CD14-positive monocyte (primary cell): ENCODE measurements at regions not wholly inside any gene's neighbourhood (a gene's known extent, or its start where the extent isn't known, plus 50 kb on each side); places are given as distances from the start of the nearest gene placed in this dataset.

Source experiments
- DNase-seq, 3 donors: peaks; one replicate each; pipeline ENCODE4 v3.0.0-alpha.2; 2011 to 2022
- H2AFZ ChIP-seq: 2 replicates; pipeline ENCODE4 v1.6.0; 2012; ENCODE audit warnings: mild to moderate bottlenecking, low read depth, low read length, inconsistent platforms; ENCODE audit not compliant: insufficient read depth, poor library complexity, severe bottlenecking
- H3K27ac ChIP-seq, 2 donors: 1 replicate in 1 of 2; 2 replicates in 1 of 2; pipeline ENCODE4 v1.5.1; 2012 to 2013; ENCODE audit warnings: low read length in 2 of 2, control low read depth in 1 of 2, inconsistent platforms in 1 of 2, low read depth in 1 of 2, mild to moderate bottlenecking in 1 of 2
- H3K27me3 ChIP-seq, 2 donors: one replicate each; pipeline versions ENCODE4 v1.6.0 to v1.6.1; 2011 to 2013; ENCODE audit warnings: low read length in 2 of 2; ENCODE audit not compliant: control insufficient read depth in 2 of 2, insufficient read depth in 2 of 2
- H3K36me3 ChIP-seq, 2 donors: replicated peaks in 1 of 2; 1 replicate in 1 of 2; 2 replicates in 1 of 2; pipeline versions ENCODE4 v1.5.1 to v1.6.1; 2012 to 2013; ENCODE audit warnings: low read length in 2 of 2, control low read depth in 1 of 2, inconsistent platforms in 1 of 2, mild to moderate bottlenecking in 1 of 2; ENCODE audit not compliant: insufficient read depth in 2 of 2, control insufficient read depth in 1 of 2
- H3K4me1 ChIP-seq, 2 donors: 1 replicate in 1 of 2; 2 replicates in 1 of 2; pipeline versions ENCODE4 v1.5.1 to v1.6.1; 2012 to 2013; ENCODE audit warnings: low read length in 2 of 2, control low read depth in 1 of 2, inconsistent platforms in 1 of 2, mild to moderate bottlenecking in 1 of 2, moderate library complexity in 1 of 2; ENCODE audit not compliant: insufficient read depth in 2 of 2, control insufficient read depth in 1 of 2
- H3K4me2 ChIP-seq: replicated peaks from 2 replicates; pipeline ENCODE3; 2012; ENCODE audit warnings: low read length, moderate library complexity, mild to moderate bottlenecking; ENCODE audit not compliant: poor library complexity, severe bottlenecking; ENCODE audit errors: extremely low read depth
- H3K4me3 ChIP-seq, 3 experiments: fragments of 200-600 bp in 1 of 3; sonication (generic) in 1 of 3; replicated peaks in 1 of 3; 1 replicate in 2 of 3; 2 replicates in 1 of 3; pipeline ENCODE4 v1.5.1; 2011 to 2013; ENCODE audit warnings: low read length in 3 of 3, mild to moderate bottlenecking in 3 of 3, control low read depth in 2 of 3, low read depth in 2 of 3, inconsistent platforms in 1 of 3, moderate library complexity in 1 of 3
- H3K79me2 ChIP-seq: 2 replicates; pipeline ENCODE4 v1.6.0; 2012; ENCODE audit warnings: mild to moderate bottlenecking, control low read depth, inconsistent platforms, low read length, moderate library complexity; ENCODE audit not compliant: insufficient read depth
- H3K9ac ChIP-seq: 2 replicates; pipeline ENCODE4 v1.6.0; 2017; ENCODE audit warnings: low read length, mild to moderate bottlenecking; ENCODE audit not compliant: insufficient read depth, poor library complexity, severe bottlenecking
- H3K9me3 ChIP-seq, 2 donors: replicated peaks in 1 of 2; 1 replicate in 1 of 2; 2 replicates in 1 of 2; pipeline versions ENCODE4 v1.5.1 to v1.6.1; 2012 to 2013; ENCODE audit warnings: low read length in 2 of 2, control low read depth in 1 of 2; ENCODE audit not compliant: control insufficient read depth in 1 of 2, insufficient read depth in 1 of 2
- H4K20me1 ChIP-seq: 2 replicates; pipeline ENCODE4 v1.6.0; 2012; ENCODE audit warnings: mild to moderate bottlenecking, low read length, control low read depth, moderate library complexity; ENCODE audit not compliant: insufficient read depth
- H3K27ac Mint-ChIP-seq, 7 donors: one replicate each; pipeline ENCODE4 v1.8.0; 2020; ENCODE audit warnings: mild to moderate bottlenecking in 7 of 7, mixed read lengths in 7 of 7, moderate library complexity in 6 of 7, inconsistent platforms in 2 of 7
- H3K27me3 Mint-ChIP-seq, 3 donors: one replicate each; pipeline ENCODE4 v1.8.0; 2021 to 2022; ENCODE audit warnings: low read depth in 3 of 3, mild to moderate bottlenecking in 3 of 3, mixed read lengths in 3 of 3, moderate library complexity in 3 of 3, inconsistent platforms in 1 of 3
- H3K36me3 Mint-ChIP-seq, 2 donors: one replicate each; pipeline ENCODE4 v1.8.0; 2020; ENCODE audit warnings: mixed read lengths in 2 of 2, inconsistent platforms in 1 of 2, mild to moderate bottlenecking in 1 of 2
- H3K4me1 Mint-ChIP-seq: one replicate; pipeline ENCODE4 v1.8.0; 2020; ENCODE audit warnings: mild to moderate bottlenecking, mixed read lengths
- H3K4me3 Mint-ChIP-seq, 2 donors: one replicate each; pipeline ENCODE4 v1.8.0; 2020; ENCODE audit warnings: mild to moderate bottlenecking in 2 of 2, mixed read lengths in 2 of 2, moderate library complexity in 1 of 2
- H3K9me3 Mint-ChIP-seq, 7 donors: one replicate each; pipeline ENCODE4 v1.8.0; 2020 to 2022; ENCODE audit warnings: mixed read lengths in 7 of 7, mild to moderate bottlenecking in 6 of 7, moderate library complexity in 6 of 7, inconsistent platforms in 2 of 7
- CTCF ChIP-seq: fragments of 200-600 bp; IDR thresholded peaks from one replicate; pipeline ENCODE4 v1.8.0; 2022; ENCODE audit warnings: antibody characterized with exemption, mild to moderate bottlenecking
- WGBS: methylation state at CpG from one replicate; pipeline ENCODE4 v1.1.5; 2013; ENCODE audit warnings: missing lambda C conversion rate; ENCODE audit not compliant: insufficient coverage; 5-methylcytosine and 5-hydroxymethylcytosine counted together
- intact Hi-C, 2 donors: fragments of 100-400 bp; cut with micrococcal nuclease; formaldehyde crosslinking; loops; one replicate each; pipeline versions ENCODE4 v1.15.0 to v1.15.1; 2023

GRCh38 chr16:35873472-35873871 is 2414.1 kb downstream of the TP53TG3F start:
- Histone ChIP-seq H3K9me3 (peaks cover 23 to 38% of the 10 kb centered on the region in 2 donors), H4K20me1 (no peaks in the 10 kb centered on the region), H3K4me3 (no peak overlapping the region), H3K4me2 (no peak overlapping the region), H3K79me2 (no peaks in the 10 kb centered on the region), H3K4me1 (no peaks in the 10 kb centered on the region), H3K36me3 (no peaks in the 10 kb centered on the region), H2AFZ (no peak overlapping the region), H3K9ac (no peak overlapping the region), H3K27ac (no peak overlapping the region), H3K27me3 (no peaks in the 10 kb centered on the region)
- no peak for TF ChIP-seq CTCF
- Mint-ChIP-seq H3K36me3 (no peaks in the 10 kb centered on the region), H3K27me3 (no peaks in the 10 kb centered on the region), H3K4me3 (no peak overlapping the region), H3K4me1 (no peaks in the 10 kb centered on the region), H3K27ac (no peak overlapping the region), H3K9me3 (peaks cover 4 to 21% (median 12%) of the 10 kb centered on the region in 7 donors)
- intact Hi-C loops, result no loop called here
- no peak for DNase-seq
- WGBS, result no CpG with 5 or more reads among the region's 4 CpGs

GRCh38 chr16:35881654-35882053 is 2422.2 kb downstream of the TP53TG3F start:
- Histone ChIP-seq H3K36me3 (no peaks in the 10 kb centered on the region), H3K9ac (no peak overlapping the region), H3K9me3 (peaks cover 30 to 45% of the 10 kb centered on the region in 2 donors), H4K20me1 (no peaks in the 10 kb centered on the region), H3K27ac (no peak overlapping the region), H3K27me3 (no peaks in the 10 kb centered on the region), H3K4me1 (no peaks in the 10 kb centered on the region), H2AFZ (no peak overlapping the region), H3K4me2 (no peak overlapping the region), H3K4me3 (no peak overlapping the region), H3K79me2 (no peaks in the 10 kb centered on the region)
- Mint-ChIP-seq H3K4me1 (no peaks in the 10 kb centered on the region), H3K4me3 (no peak overlapping the region), H3K36me3 (no peaks in the 10 kb centered on the region), H3K27me3 (no peaks in the 10 kb centered on the region), H3K27ac (no peak overlapping the region), H3K9me3 (peaks cover 6 to 25% (median 18%) of the 10 kb centered on the region in 7 donors)
- intact Hi-C loops, result no loop called here
- WGBS, result 75% methylated on average over 2 of the region's 2 CpGs
- no peak for TF ChIP-seq CTCF
- DNase-seq, result no peak
